ENCODE measurements at regions not wholly inside any gene's neighbourhood (a gene's known extent, or its start where the extent isn't known, plus 50 kb on each side); places are given as distances from the start of the nearest gene placed in this dataset.

DNA sequence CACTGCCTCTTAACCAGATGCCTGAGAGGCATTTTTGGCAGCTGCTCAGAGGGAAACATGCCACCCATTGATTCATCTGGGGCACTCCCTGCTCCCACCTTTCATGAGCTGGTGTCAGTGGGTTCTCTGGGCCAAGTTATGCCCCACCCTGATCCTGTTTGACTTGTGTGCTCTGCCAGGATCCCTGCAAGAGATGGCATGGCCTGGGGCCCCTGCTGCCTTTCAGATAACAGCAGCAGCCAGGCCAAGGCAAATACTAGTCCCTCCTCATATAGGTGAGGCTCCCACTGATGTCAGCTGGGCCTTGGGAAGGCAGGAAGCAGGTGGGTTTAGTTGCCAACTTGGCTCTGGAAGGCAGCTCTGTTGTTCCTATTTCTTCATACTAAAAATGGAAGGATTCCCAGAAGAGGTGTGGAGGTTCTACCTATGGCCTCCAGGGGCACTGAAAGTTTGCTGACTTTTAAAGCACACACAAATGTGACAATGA is 192.9 kb upstream of the RBPJ start:
- no peak for DNase-seq
- H3K4me3 ChIP-seq (ENCODE audit: low read depth, low read length): no peak overlapping the region
- H3K27me3 ChIP-seq (ENCODE audit: insufficient read depth, low read depth, severe bottlenecking): no peaks in the 10 kb centered on the region
- no peak overlapping the region for H3K27ac ChIP-seq
- TF ChIP-seq CTCF (IDR thresholded peaks at IDR 0.05; ENCODE audit: low read depth, low read length): no peak
- H3K36me3 ChIP-seq: no peaks in the 10 kb centered on the region
- peaks cover 5% of the 10 kb centered on the region for H3K9me3 ChIP-seq (ENCODE audit: severe bottlenecking)

DNA sequence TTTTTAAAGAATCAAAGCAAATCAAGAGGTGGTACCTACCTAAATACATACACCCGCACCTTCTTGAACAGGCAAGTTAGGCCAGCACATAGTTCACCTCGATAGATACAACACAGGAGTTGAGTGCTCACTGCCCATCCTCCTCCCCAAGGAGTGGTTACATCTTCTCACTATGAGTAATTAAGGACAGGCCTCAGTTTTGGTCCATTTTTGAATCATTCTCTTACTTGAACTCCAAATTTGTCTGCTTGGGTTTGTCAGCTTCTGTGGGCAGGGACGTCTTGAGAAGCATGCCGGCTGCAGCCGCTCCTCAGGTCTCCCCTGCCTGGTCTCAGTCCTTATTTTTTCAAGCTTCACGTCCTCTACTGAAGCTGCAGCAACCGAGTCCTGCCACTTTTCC is 190.6 kb upstream of the RBPJ start:
- no peak overlapping the region for H3K27ac ChIP-seq
- H3K36me3 ChIP-seq: no peaks in the 10 kb centered on the region
- no peaks in the 10 kb centered on the region for H3K27me3 ChIP-seq (ENCODE audit: insufficient read depth, low read depth, severe bottlenecking)
- no peak for TF ChIP-seq CTCF (IDR thresholded peaks at IDR 0.05; ENCODE audit: low read depth, low read length)
- no peak for DNase-seq
- no peak overlapping the region for H3K4me3 ChIP-seq (ENCODE audit: low read depth, low read length)
- H3K9me3 ChIP-seq (ENCODE audit: severe bottlenecking): peaks cover 5% of the 10 kb centered on the region

DNA sequence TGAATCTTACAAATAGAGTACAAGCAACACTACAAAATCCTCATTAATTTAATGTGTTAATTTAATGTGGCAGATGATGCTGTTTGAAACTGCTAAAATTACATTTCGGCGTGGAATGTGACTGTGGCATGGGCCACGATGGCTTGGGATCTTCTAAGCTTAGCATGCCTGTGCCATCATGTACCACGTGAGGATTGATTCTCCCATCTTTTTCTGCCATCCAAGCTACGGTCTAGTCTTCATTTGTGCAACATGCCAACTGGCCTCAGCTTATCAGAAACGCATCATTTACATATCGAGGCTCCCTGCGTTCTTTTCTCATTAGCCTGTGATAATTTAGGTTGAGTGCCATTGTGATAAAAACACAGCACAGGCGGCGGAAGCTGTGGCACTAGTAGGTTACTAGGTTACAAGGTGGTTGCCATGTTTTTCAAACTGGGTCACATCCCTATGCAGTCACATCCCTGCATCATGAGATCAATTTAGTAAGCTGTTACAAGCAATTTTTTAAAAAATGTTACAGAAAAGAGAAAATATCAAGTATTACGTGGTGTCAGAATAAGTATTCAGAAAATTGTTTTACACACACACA is 189.9 kb upstream of the RBPJ start:
- no peak for TF ChIP-seq CTCF (IDR thresholded peaks at IDR 0.05; ENCODE audit: low read depth, low read length)
- DNase-seq: no peak

GRCh38 chr4:26131711-26132110 is 189.1 kb upstream of the RBPJ start:
- Histone ChIP-seq H3K36me3 (no peaks in the 10 kb centered on the region), H3K9me3 (ENCODE audit: severe bottlenecking) (peaks cover 5% of the 10 kb centered on the region), H3K4me3 (ENCODE audit: low read depth, low read length) (no peak overlapping the region), H3K27me3 (ENCODE audit: insufficient read depth, low read depth, severe bottlenecking) (no peaks in the 10 kb centered on the region), H3K27ac (no peak overlapping the region)
- no peak for DNase-seq
- no peak for TF ChIP-seq CTCF (IDR thresholded peaks at IDR 0.05; ENCODE audit: low read depth, low read length)

More for the DNA sequence above, 189.9 kb upstream of the RBPJ start:
- H3K36me3 ChIP-seq: no peaks in the 10 kb centered on the region
- no peak overlapping the region for H3K4me3 ChIP-seq (ENCODE audit: low read depth, low read length)
- H3K27ac ChIP-seq: no peak overlapping the region
- H3K27me3 ChIP-seq (ENCODE audit: insufficient read depth, low read depth, severe bottlenecking): no peaks in the 10 kb centered on the region
- peaks cover 5% of the 10 kb centered on the region for H3K9me3 ChIP-seq (ENCODE audit: severe bottlenecking)

DNA sequence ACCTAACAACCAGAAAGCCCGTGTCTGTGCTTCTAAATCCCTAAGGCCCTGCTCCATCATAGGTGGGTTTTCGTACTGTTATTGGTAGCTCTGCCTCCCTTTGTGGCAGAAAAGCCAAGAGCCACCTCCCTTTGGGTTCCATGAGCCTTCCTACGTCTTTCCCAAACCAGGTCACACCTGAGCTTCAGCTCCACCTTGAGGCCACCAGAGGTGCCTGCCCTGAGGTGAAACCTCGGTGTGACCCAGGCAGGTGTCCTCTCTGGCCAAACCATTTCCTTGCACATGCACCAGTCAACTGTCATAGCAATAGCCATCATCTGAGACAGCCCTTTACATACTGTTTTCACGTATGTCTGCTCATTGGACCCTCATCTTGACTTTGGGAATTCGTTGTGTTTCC is 188.0 kb upstream of the RBPJ start:
- no peaks in the 10 kb centered on the region for H3K36me3 ChIP-seq
- H3K27me3 ChIP-seq (ENCODE audit: insufficient read depth, low read depth, severe bottlenecking): no peaks in the 10 kb centered on the region
- no peak overlapping the region for H3K27ac ChIP-seq
- DNase-seq: peak; percentile 23
- TF ChIP-seq CTCF (IDR thresholded peaks at IDR 0.05; ENCODE audit: low read depth, low read length): peak; percentile 56
- H3K4me3 ChIP-seq (ENCODE audit: low read depth, low read length): no peak overlapping the region
- peaks cover 8% of the 10 kb centered on the region for H3K9me3 ChIP-seq (ENCODE audit: severe bottlenecking)

DNA sequence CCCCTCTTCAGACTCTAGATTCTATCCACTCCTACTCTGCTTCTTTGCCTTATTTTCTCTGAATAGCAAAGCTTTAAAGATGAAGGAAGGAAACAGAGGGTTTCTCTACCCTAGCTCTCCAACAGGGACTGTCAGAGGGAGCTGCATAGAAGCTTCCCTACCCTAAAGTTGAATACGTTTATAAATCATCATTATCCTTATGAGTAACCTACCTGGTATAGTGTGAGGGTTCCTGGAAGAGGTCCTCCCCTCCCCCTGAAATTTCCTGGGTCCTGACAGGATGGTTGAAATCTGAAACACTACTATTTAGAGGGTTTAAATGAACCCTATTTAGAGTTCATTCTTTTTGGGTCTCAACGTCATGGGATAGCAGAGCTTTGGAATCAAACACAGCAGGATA is 187.0 kb upstream of the RBPJ start:
- Histone ChIP-seq H3K4me3 (ENCODE audit: low read depth, low read length) (no peak overlapping the region), H3K27ac (no peak overlapping the region), H3K9me3 (ENCODE audit: severe bottlenecking) (peaks cover 3% of the 10 kb centered on the region), H3K36me3 (no peaks in the 10 kb centered on the region), H3K27me3 (ENCODE audit: insufficient read depth, low read depth, severe bottlenecking) (no peaks in the 10 kb centered on the region)
- DNase-seq: no peak
- TF ChIP-seq CTCF (IDR thresholded peaks at IDR 0.05; ENCODE audit: low read depth, low read length): no peak
